Suppressor macrophage treated with lipopolysaccharide for 1 hour (primary cell): ENCODE measurements at regions not wholly inside any gene's neighbourhood (a gene's known extent, or its start where the extent isn't known, plus 50 kb on each side); places are given as distances from the start of the nearest gene placed in this dataset.
A peak's percentile ranks its signal among the peaks of the same experiment; 100 is the strongest.

Experiments used
- DNase-seq, 3 donors: peaks; one replicate each; pipeline ENCODE4 v3.0.0-alpha.2; 2020 to 2022

DNA sequence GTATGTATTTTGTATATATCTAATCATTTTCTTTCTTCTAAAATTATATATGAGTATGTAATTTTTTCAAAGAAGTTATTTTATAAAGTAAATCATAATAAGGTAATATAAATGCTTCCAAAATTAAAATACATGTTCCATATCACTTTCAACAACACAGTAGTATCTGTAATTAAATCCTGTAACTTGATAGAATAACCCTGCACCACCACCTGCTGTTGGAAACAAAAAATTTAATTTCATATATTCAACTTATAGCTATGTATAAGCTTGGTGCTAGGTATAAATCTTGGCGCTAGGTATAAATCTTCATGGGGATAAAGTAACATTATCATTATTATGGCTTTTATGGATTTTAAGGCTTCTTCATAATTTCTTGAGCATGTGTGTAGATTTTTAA lies 149.7 kb upstream of the DCN start:
- no peak for DNase-seq

DNA sequence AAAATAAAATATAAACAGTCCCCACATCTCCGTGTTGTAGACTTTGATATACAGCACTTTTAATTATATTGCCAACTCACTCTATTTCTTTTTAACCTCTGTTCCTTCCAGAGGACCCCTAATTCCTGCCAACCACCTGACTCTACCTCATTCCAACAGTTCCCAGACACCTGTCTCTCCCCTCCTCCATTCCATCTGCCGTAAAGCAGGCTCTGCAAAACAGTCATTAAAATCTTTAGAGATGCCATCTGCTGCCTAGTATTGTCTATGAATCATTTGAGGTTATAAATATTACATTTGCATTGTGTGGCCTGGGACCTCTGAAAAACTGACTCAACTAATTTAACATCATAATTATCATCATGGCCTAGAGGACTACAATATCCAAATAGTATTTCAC lies 148.8 kb upstream of the DCN start:
- no peak for DNase-seq

- no peak for DNase-seq
Measured at GRCh38 chr12:91328451-91328850, 145.8 kb upstream of the DCN start.

DNA sequence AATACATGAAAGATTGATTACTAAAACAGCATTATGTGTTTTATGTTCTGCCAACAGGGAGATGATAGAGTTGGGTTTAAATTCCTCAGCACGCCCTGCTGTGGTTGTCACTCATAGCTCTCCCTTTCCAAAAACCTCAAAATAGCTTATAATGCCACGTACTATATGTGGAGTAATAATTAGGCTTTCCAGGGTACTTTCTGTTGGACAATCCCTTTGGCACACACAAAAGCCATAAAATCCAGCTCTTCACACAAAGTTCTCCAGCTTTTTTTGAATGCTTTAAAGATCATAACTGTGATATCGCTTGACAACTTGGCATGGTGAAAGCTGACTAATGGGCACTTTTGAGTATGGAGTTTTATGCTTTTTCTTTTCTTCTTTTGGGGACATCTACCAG lies 145.3 kb upstream of the DCN start:
- DNase-seq, result no peak

- no peak for DNase-seq
Measured at GRCh38 chr12:91327131-91327530, 144.5 kb upstream of the DCN start.

DNA sequence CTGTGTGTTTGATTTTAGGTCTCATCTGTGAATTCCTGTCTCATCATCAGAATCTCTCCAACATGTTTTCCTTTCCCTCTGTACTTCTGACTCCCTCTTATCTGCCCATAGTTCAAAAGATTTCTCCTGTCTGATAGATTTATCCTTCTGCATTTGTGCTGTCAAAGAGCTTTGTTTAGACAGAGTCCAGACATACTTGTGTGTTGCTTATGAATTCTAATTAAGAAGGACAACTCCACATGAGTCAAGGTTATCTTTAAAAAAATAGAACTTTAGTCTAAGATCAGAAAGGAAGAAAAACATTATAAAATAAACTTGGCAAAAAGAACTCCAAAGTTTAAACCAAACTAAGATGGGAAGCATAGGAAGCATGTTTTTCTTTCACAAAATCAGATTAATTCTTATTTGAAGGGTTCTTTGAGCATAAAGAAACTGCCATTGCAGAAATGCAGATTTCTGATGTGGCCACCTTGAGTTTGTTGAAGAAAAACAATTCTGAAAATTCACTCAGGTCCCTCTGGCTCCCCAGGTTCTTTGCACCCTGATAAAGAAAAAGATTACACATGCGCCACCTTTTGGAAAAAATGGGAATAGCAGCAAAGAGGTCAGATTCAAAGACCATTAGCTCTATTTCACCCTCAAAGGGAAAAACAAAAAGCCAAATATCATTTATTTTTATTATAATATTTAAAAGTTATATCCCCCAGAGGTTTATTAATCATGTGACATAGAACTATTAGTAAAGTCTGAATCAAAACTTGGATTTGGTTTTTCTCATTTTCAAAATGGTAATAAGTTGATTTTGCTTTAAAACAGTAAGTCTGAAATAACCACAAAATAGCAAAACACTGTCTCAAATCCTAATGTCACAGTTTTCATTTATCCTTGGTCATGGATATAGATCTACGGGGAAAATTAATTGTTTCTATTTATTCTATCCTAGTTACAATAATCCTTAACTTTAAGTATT lies 143.7 kb upstream of the DCN start:
- DNase-seq, result peak; percentile 53 to 64 (median 62)

- no peak for DNase-seq
Measured at GRCh38 chr12:91320999-91321398, 138.4 kb upstream of the DCN start.

- no peak for DNase-seq
Measured at GRCh38 chr12:91319071-91319760, 136.6 kb upstream of the DCN start.

DNA sequence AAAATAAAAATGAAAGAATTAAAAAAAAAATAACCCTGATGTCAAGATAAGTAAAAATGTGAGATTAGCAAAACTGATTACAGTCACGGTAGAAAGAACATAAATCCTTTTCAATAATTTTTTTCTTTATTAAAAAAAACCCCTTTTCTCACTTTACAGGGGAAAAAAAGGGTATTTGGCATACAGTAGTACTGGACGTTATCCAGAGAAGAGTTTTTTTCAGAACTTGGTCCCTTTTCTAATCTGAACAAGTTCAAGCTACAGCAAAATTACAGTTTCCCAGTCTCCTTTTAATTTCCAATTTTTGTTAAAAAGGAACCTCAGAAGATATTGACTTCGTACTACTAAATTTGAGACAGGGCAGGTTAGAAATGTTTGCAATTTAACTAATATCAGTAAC lies 134.7 kb upstream of the DCN start:
- DNase-seq, result no peak

GRCh38 chr12:91316907-91317269 lies 134.3 kb upstream of the DCN start:
- no peak for DNase-seq

DNA sequence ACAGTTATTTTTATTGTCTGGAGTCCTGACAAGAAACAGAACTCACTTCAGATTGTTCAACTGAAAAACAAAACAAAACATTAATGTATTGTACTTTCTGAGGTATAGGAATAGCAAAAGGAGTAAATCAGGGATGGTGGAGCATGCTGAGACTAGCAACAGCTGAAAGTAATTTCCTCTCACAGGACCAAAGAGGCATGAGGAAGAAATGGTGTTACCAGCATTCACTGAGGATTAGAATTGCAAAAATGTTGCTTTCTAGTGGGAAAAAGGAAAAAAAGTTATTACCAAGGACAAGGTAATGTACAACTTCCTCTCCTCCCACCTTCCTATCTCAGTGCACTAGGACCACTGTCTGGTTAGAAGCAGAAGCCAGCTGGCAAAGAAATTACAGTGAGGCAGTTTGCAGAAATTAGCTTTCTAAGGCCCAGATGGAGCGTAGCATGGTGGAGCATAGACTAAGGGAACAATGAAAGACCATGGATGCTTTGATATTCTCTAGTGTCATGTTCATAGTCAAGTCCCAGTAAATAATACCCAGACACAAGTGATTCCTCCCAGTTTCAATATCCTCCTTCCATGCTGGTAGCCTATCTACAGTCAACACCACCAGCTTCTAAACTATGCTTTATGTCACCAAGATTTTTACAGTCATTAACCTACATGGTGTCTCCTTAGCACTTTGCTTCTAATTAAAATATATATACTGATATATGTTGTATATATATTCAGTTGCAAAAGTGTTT lies 133.7 kb upstream of the DCN start:
- DNase-seq, result no peak

- no peak for DNase-seq
Measured at GRCh38 chr12:91311081-91311480, 128.5 kb upstream of the DCN start.

- DNase-seq, result no peak
Measured at GRCh38 chr12:91309450-91309849, 126.8 kb upstream of the DCN start.

DNA sequence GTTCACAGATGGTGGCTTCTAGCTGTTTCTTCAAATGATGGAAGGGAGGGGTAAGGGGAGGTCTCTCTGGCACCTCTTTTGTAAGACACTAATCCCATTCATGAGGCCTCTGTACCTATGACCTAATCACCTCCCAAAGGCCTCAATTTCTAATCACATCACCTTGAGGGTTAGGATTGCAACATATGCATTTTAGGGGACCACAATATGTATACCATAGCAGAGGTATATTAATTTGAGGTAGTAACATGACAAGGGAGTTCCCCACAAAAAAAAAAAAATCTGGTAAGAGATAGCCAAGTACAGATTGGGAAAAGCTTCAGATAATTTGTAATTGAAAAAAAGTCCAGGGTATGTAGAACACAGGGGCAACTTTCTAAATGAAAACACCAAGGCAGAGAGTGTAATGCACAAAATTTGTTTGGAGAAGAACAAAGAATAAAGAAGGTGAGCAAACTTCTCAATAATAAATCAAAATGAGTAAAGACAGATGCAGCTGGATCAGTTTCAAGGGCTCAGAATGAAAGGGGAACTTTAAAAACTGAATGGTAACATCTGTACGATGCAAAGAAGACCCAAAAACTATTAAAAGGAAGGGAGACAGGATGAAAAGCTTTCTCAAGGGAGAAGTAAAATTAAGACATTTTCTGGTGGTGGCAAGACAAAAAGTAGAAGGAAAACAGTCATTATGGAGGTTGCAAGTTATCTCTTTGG lies 125.5 kb upstream of the DCN start:
- DNase-seq, result no peak

GRCh38 chr12:91290354-91290753 lies 107.7 kb upstream of the DCN start:
- DNase-seq, result no peak

- DNase-seq, result no peak
Measured at GRCh38 chr12:91289906-91290305, 107.3 kb upstream of the DCN start.

- DNase-seq, result no peak
Measured at GRCh38 chr12:91289072-91289471, 106.5 kb upstream of the DCN start.

GRCh38 chr12:91287753-91288152 lies 105.1 kb upstream of the DCN start:
- no peak for DNase-seq

DNA sequence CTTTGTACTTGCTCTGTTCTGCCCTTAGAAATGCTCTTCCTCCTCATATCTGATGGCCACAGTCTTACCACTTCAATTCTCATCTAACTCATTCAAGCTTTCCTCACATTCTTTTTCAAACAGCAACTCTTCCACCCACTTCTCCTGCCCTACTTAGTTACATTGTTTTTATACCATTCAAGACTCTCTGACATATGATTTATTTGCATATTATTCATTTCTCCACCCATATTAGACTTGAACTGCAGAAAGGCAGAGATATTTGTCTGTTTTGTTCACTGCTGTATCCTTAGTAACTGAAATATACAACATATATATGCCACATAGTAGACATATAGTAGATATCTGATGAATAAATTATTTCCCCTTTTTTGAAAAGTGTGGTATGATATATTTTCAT lies 95.5 kb upstream of the DCN start:
- no peak for DNase-seq

DNA sequence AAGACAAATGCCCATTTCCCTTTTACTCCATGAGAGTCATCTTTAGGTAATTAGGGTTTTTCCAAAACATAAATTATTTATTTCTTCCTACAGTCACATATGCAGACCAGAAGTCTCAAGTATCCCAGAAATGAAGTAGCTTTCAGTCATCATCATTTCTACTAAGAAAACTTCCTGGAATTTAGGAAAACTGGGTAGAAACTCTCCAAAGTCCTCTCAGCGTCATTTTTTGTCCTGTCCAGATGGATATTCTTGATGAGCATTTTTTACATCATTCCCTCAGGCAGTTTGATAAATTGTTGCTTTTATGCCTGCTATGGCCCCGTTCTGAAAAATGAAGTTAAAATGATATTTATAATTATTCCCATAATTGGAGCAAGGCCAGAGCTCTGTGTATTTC lies 93.9 kb upstream of the DCN start:
- DNase-seq, result no peak

- DNase-seq, result no peak
Measured at GRCh38 chr12:91275321-91275720, 92.7 kb upstream of the DCN start.

GRCh38 chr12:91274916-91275315 lies 92.3 kb upstream of the DCN start:
- peak in 2 of 3 donors; percentile 1 to 2 for DNase-seq

DNA sequence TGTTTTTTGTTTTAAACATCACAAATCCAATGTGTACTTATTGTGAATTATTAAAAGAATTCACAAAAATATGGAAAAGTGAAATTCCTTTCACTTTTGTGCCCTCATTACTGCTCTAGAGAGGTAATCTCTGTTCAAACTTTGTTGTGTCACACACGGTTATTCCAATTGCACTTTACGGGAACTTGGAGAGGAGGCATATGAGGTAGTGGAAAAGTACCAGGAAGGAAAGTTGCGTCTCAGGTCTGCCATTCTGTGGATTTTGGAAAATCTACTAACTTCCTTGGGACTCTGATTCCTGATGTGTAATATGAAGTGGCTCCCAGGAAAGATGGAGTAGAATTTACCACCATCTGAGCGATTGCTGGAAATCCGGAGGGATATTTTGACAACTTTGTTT lies 90.9 kb upstream of the DCN start:
- DNase-seq, result no peak
